ENCODE measurements at regions not wholly inside any gene's neighbourhood (a gene's known extent, or its start where the extent isn't known, plus 50 kb on each side); places are given as distances from the start of the nearest gene placed in this dataset.
A peak's percentile ranks its signal among the peaks of the same experiment; 100 is the strongest.

- DNase-seq, result peak; percentile 11
Measured at GRCh38 chr4:38189445-38189844, 229.2 kb downstream of the PTTG2 start.

GRCh38 chr4:38190717-38191178 lies 230.6 kb downstream of the PTTG2 start:
- no peak for DNase-seq

DNA sequence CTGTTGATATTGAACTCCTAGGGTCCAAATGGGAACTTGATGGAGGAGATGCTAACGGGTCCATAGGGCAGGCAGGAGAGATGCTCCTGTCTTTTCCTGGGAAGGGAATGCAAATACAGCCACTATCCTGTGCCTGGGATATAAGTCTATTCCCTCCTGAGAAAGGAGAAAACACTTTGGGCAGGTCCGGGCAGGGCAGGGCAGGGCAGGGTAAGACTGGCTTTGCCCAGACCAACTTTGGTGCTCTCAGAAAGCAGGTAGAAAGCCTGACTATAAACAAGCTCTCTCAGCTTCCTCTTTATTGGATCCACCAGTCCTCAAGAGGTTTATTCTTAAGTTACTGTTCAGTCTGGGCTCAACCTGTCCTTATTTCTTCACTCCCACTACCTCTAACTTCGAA lies 232.3 kb downstream of the PTTG2 start:
- DNase-seq, result no peak

DNA sequence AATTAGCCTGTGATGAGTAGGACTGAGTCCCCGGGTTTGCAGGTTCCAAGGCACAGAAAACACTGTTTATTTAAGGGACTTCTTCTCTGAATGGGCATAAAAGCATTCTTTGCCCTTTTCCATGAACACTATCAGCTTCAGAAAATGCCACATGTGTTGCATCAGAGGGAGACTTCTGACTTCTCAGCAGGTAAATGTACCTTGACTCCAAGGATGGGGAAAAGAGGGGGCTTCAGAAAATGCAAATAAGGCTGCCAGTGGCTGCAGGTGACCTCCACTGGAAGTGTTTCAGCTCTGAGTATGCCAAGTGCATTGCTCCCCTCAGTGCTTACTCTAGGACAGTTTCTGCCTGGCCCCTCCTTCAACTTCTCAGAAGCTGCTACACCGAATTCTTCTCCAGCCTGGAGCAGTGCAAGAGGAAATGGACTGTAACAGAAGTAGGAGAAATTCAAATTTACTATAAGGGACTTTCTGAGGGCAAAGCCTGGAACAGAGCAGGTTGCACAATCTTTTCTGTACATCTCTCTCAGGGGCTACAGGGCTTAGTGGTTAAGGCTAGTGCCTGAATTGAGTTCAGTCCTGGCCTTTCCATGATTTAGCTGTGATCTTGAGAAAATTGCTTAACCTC lies 233.2 kb downstream of the PTTG2 start:
- no peak for DNase-seq

DNA sequence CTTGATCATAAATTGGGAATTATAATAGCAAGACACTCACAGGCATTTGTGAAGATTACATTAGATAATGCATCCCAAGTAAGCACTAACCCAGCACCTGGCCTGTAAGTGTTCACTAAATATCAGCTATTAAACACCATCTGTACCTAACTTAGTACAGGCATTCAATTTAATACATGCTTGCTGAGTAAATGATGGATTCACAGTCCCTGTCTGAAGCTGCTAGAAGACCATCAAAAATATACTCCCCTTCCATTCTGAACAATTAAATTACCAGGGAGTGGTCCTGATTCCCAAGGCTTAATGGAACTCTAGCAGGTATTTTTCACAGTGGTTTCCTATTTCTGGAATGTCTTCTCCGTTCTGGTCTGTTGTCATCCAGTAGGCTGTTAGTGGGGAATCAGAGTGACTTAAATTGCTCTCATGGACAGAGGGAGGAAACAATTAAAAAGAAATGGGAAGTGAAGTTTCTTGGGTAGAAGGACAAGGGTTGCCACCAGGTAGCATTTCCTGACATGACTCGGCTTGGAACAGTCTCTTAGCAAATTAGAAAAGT lies 233.9 kb downstream of the PTTG2 start:
- no peak for DNase-seq

DNA sequence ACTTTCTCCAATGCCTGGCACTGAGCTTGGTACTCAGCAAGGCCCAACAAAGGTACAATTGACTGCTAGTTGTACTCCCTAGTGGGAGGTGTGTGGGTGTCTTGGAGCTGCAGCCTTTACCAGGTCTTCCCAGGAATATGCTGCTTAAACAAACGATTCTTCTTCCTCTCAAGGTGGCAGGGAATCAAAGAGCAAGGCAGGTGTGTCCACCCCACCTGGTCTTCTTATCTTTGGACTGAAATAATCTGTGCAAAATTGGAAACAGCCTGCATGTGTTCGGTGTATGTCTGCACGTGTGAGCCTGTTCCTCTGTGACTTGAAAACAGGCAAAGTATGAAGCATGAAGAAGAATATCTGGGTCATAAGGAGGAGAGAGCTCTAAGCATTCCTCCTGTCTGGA lies 235.3 kb downstream of the PTTG2 start:
- DNase-seq, result no peak

GRCh38 chr4:38195911-38196310 lies 235.7 kb downstream of the PTTG2 start:
- no peak for DNase-seq

DNA sequence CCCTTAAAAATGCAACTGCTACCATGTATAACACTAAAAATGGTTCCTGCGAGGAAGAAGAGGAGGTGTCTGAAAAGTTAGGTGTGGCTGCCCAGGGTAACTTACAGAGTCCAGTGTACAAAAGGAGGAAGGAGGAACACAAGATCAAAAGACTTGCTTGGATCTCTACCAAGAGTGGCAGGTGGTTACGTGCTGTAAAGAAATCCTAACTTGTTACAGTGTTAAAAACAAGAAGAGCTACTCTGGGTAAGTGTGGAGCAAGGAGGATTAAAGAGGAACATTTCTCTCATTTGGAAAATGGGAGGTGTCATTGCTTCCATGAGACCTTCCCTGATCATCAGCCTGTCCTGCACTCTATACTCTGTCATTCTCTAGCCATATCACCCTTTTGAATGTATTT lies 242.0 kb downstream of the PTTG2 start:
- no peak for DNase-seq

DNA sequence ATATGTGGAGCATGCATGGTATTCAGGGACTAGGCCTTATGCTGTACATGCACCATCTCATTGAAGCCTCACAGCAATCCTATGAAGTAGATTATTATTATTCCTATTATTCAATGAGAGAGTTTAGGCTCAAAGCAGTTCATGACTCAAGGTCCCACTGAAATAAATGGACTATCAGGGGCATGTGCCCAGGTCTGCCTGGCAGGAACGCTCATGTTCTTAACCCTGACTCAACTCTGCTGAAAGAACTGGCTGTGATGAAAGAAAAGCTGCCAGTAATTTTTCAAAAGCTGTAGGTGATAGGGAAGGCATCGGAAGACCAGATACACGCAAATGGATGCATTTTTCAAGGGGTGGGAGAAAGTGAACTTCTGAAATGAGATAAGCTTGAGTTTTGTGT lies 243.4 kb downstream of the PTTG2 start:
- no peak for DNase-seq

GRCh38 chr4:38204339-38205035 lies 244.3 kb downstream of the PTTG2 start:
- DNase-seq, result no peak

- no peak for DNase-seq
Measured at GRCh38 chr4:38205261-38205660, 245.1 kb downstream of the PTTG2 start.

DNA sequence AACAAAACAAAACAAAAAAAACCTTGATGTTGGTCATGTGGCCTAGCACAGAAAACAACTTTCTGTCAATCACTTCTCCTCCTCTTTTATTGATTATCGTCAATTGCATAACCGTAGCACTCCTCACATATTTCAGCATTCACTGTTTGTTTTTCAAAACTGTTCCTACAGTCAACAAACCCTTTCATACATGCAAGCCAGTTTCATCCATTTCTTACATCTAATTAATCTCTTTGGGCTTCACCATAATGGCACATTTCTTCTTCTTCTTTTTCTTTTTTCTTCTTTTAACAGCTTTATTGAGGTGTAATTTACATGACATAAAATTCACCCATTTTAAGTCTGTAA lies 246.9 kb downstream of the PTTG2 start:
- DNase-seq, result no peak

DNA sequence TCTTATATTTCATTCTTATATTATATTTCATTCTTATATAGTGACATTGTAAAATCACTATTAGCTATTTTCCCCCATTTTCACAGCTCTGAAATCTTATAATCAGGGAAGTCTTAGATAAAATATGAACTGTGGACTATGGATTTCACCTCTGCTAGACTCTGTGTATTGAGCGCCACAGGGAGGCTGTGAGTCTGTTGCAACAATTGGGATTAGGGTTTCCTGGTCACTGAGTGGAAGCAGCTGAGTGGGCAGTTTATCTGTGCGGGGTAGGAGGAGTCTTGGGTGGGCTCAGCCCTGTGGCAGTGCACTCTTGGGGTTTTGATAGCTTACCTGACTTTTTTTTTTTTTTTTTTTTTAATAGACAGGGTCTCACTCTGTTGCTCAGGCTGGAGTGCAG lies 249.5 kb downstream of the PTTG2 start:
- no peak for DNase-seq

GRCh38 chr4:38210396-38211114 lies 250.4 kb downstream of the PTTG2 start:
- no peak for DNase-seq

DNA sequence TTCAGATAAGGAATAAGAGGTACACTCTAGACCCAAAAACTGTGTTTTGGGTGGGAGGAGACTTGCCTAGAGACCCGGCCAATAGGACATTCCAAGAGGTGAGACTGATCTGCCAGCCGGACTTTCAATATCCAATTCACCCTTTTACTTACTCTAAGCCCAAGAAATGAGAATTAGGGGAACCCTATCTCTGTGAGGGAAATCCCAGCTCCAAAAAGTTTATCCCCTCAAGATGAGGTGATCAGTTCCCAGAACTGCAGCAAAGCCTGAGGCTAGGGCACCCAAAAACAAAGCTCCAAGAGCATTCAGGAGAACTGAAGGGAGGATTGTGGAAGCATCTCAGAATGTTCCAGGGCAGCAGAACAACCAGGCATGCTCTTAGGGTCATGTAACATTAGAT lies 251.7 kb downstream of the PTTG2 start:
- DNase-seq, result no peak

DNA sequence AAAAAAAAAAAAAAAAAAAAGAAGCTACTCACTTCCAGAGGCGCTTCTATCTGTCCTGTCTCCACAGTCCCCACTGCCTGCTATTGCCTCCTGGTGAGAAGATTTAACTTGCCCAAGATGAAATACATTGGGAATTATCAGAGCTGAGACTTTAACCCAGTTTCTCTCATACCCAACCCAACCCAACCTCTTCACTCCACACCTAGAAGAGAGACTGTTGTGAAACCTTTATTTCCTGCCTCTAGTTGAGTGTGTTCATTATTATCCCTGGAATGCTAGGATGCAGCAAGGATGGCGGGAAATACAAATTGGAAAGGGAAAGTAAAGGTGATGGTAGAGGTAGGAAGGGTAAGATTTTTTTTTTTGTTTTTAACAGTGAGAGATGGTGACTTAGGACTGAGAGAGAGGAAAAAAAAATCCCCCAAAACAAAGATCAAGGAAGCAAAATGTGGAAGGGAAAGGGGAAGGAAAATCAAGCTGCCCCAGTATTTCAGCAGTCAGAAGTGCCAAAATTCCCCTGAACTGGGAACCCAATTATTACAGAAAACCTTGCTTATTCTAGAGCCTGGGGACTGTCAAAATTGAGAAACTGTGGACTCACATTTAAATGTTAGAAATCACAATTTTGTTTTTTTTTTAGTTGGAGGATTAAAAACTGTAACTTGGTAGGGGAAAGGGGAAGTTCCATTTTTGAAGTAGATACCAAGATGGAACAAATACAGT lies 253.0 kb downstream of the PTTG2 start:
- no peak for DNase-seq

DNA sequence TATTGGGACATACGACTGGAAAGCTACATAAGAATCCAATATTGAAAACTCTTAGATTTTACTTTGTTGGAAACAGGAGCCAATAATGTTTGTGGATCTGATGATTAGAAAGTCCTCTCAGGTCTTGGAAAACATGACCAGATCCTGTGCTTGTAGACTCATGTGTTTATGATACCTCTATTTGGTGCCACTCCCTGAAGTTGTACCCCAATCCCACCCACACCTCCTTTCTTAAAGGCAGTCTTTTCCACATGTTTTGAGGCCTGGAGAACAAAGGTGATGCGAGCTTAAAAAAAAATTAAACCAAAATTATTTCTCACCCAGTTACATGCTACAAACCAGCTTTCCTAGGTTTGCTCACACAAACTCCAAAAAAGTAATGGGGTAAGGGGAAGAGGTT lies 262.7 kb downstream of the PTTG2 start:
- no peak for DNase-seq

DNA sequence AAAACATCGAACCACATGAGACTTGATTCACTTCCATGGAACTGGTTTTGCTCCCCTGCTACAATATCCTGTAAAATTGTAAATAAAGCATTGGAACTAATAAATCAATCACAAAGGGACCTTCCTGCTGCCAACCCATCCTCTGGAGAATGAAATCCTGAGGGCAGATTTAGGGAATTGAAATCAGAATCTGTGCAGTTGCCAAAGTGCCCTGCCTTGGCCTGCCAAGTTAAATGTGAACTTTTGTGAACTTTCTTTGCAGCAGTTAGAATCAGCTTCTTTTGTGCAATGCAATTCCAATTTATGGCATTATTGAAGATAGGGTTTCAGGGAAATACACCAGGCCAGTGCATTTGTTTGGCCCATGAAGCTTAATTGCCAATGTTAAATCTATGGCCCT lies 263.1 kb downstream of the PTTG2 start:
- no peak for DNase-seq

DNA sequence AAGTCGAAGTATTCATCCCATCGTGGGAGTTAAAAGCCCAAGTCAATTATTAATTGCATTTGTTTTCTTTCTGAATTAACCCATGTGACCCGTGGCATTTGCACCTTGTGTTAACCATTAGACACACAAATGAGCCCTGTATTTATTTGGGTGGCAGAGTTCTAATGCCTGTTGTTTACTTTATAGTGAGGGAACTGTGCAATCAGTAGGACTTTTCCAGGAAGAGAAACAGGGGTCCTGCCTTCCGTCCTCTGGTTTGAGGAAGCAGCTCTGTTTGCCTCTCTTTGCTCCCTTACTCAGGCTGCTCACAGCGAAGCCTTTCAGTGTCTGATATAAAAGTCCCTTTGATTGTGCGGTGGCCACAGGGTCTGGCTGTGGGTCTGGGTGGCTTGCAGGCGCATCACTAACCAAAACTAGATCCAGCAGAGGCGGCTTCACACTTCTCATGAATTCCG lies 263.6 kb downstream of the PTTG2 start:
- no peak for DNase-seq

GRCh38 chr4:38224850-38225249 lies 264.7 kb downstream of the PTTG2 start:
- DNase-seq, result no peak

DNA sequence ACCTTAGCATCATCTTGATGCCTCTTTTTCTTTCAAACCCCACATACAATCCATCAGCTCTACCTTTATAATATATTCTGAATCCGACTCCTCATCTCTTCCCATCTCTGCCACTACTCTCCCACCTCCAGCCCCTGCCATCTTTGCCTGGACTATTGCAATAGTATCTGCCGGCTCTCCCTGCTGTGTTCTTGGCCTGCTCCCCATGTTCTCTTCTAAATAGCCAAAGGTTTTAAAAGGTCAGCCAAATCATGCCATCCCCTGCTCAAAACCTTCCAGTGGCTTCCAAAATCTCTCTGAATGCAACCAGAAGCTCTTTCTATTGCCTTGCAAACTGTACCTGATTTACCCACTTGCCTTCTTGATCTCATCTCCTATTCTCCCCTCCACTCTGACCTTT lies 266.0 kb downstream of the PTTG2 start:
- no peak for DNase-seq

GRCh38 chr4:38230121-38230801 lies 270.1 kb downstream of the PTTG2 start:
- no peak for DNase-seq
